GM23338 (cell line): ENCODE measurements at regions not wholly inside any gene's neighbourhood (a gene's known extent, or its start where the extent isn't known, plus 50 kb on each side); places are given as distances from the start of the nearest gene placed in this dataset.

ENCODE experiments used
- ATAC-seq: fragments of 200-7000 bp; cut with Tn5 transposase; 3 replicates; pipeline ENCODE4 v1.9.1; 2020
- DNase-seq: peaks from one replicate; pipeline ENCODE4 v3.0.0-alpha.2; 2015; ENCODE audit warnings: low spot score
- H2AFZ ChIP-seq: fragments of 200-600 bp; sonication (generic); 2 replicates; pipeline ENCODE4 v1.8.0; 2016; ENCODE audit warnings: antibody characterized with exemption, mild to moderate bottlenecking, moderate library complexity
- H3F3A ChIP-seq: fragments of 200-600 bp; sonication (generic); replicated peaks from 2 replicates; pipeline ENCODE4 v1.8.0; 2017; ENCODE audit warnings: antibody characterized with exemption, mixed run types, low read depth
- H3K27ac ChIP-seq: fragments of 200-600 bp; sonication (generic); 2 replicates; pipeline ENCODE4 v1.6.1; 2016; ENCODE audit warnings: low read depth
- H3K27me3 ChIP-seq: fragments of 200-600 bp; sonication (generic); 2 replicates; pipeline ENCODE4 v1.8.0; 2016; ENCODE audit warnings: mild to moderate bottlenecking, mixed run types, moderate library complexity; ENCODE audit not compliant: insufficient read depth
- H3K36me3 ChIP-seq: fragments of 200-600 bp; sonication (generic); 2 replicates; pipeline ENCODE4 v1.8.0; 2016; ENCODE audit warnings: mild to moderate bottlenecking; ENCODE audit not compliant: insufficient read depth
- H3K4me1 ChIP-seq: fragments of 200-600 bp; sonication (generic); 2 replicates; pipeline ENCODE4 v1.8.0; 2016; ENCODE audit warnings: mild to moderate bottlenecking, moderate library complexity; ENCODE audit not compliant: insufficient read depth
- H3K4me2 ChIP-seq: fragments of 200-600 bp; sonication (generic); 2 replicates; pipeline ENCODE4 v1.7.1; 2017; ENCODE audit warnings: mixed run types
- H3K4me3 ChIP-seq: fragments of 200-600 bp; sonication (generic); 2 replicates; pipeline ENCODE4 v1.6.1; 2016; ENCODE audit warnings: mixed run types
- H3K79me2 ChIP-seq: fragments of 200-600 bp; sonication (generic); replicated peaks from 2 replicates; pipeline ENCODE4 v1.8.0; 2017; ENCODE audit warnings: mild to moderate bottlenecking; ENCODE audit not compliant: insufficient read depth
- H3K9me2 ChIP-seq: fragments of 200-600 bp; sonication (generic); 2 replicates; pipeline ENCODE4 v1.8.0; 2017; ENCODE audit not compliant: insufficient read depth
- H4K20me1 ChIP-seq: fragments of 200-600 bp; sonication (generic); replicated peaks from 2 replicates; pipeline ENCODE4 v1.8.0; 2017; ENCODE audit warnings: mild to moderate bottlenecking; ENCODE audit not compliant: insufficient read depth
- H3K27ac Mint-ChIP-seq: 2 replicates; pipeline ENCODE4 v1.8.0; 2020; ENCODE audit warnings: inconsistent platforms, mild to moderate bottlenecking, moderate library complexity, mixed read lengths
- H3K27me3 Mint-ChIP-seq: 3 replicates; pipeline ENCODE4 v1.8.0; 2022; ENCODE audit warnings: low read depth, mild to moderate bottlenecking, moderate library complexity, mixed read lengths, inconsistent platforms; ENCODE audit not compliant: insufficient read depth, poor library complexity
- H3K36me3 Mint-ChIP-seq: 3 replicates; pipeline ENCODE4 v1.8.0; 2021; ENCODE audit warnings: low read depth, mild to moderate bottlenecking, inconsistent platforms, moderate library complexity, mixed read lengths
- H3K4me1 Mint-ChIP-seq: 3 replicates; pipeline ENCODE4 v1.8.0; 2020; ENCODE audit warnings: mild to moderate bottlenecking, inconsistent platforms, mixed read lengths
- H3K4me3 Mint-ChIP-seq: 3 replicates; pipeline ENCODE4 v1.8.0; 2021; ENCODE audit warnings: moderate library complexity, mild to moderate bottlenecking, inconsistent platforms, mixed read lengths
- H3K9me3 Mint-ChIP-seq: 3 replicates; pipeline ENCODE4 v1.8.0; 2020; ENCODE audit warnings: moderate library complexity, mild to moderate bottlenecking, inconsistent platforms, mixed read lengths
- CREB1 ChIP-seq: fragments of 250-450 bp; sonication (Bioruptor Pico); IDR thresholded peaks from 2 replicates; pipeline ENCODE4 v1.5.0; 2020; ENCODE audit warnings: low read depth, mild to moderate bottlenecking, moderate library complexity
- EZH2 ChIP-seq: fragments of 200-600 bp; sonication (generic); IDR thresholded peaks from one replicate; pipeline ENCODE4 v1.8.0; 2017; ENCODE audit warnings: antibody characterized with exemption, mild to moderate bottlenecking, low read depth; ENCODE audit not compliant: unreplicated experiment
- NANOG ChIP-seq: IDR thresholded peaks from 2 replicates; pipeline ENCODE4 v1.6.1; 2016; ENCODE audit warnings: antibody characterized with exemption, borderline replicate concordance
- POLR2AphosphoS5 ChIP-seq: IDR thresholded peaks from 2 replicates; pipeline ENCODE4 v1.6.1; 2016; ENCODE audit warnings: antibody characterized with exemption, low read depth
- STAT1 ChIP-seq: IDR thresholded peaks from one replicate; pipeline ENCODE4 v1.6.1; 2016; ENCODE audit warnings: antibody characterized with exemption; ENCODE audit not compliant: unreplicated experiment
- ZNF114 ChIP-seq: fragments of 250-450 bp; sonication (Bioruptor Pico); IDR thresholded peaks from 2 replicates; pipeline ENCODE4 v1.5.0; 2020; ENCODE audit warnings: mild to moderate bottlenecking, moderate library complexity
- ZNF331 ChIP-seq: fragments of 250-450 bp; sonication (Bioruptor Pico); IDR thresholded peaks from 2 replicates; pipeline ENCODE4 v1.5.0; 2020; ENCODE audit warnings: low read depth, mild to moderate bottlenecking, moderate library complexity
- TF ChIP-seq, protein P1 (sequence below): IDR thresholded peaks from 2 replicates; pipeline ENCODE4 v1.6.1; 2016; ENCODE audit warnings: antibody characterized with exemption
- TF ChIP-seq, protein P2 (sequence below), 2 experiments: fragments of 200-600 bp in 1 of 2; sonication (generic) in 1 of 2; conservative IDR thresholded peaks; 2 replicates each; pipeline versions ENCODE4 v1.5.1 to v1.6.1; 2016 to 2017; ENCODE audit warnings: antibody characterized with exemption in 2 of 2, low read depth in 2 of 2, mild to moderate bottlenecking in 2 of 2, moderate library complexity in 1 of 2
- TF ChIP-seq, protein P3 (sequence below): fragments of 250-450 bp; sonication (Bioruptor Pico); IDR thresholded peaks from 2 replicates; pipeline ENCODE4 v1.5.0; 2020; ENCODE audit warnings: mild to moderate bottlenecking, moderate library complexity

DNA sequence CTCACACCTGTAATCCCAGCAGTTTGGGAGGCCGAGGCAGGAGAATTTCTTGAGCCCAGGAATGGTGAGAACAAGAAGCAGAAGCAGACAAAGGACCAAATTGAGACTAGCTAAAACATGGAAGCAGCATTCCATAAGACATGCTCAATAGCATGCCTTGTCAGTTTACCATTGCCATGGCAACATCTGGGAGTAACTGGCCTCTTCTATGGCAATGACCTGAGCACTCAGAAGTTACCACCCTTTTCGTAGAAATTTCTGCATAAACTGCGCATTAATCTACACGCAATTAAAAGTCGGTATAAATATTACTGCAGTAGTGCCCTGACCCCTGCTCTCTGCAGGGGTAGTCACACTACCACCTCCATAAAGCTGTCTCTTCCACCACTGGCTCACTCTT is 390.2 kb upstream of the USP9Y start:
- DNase-seq (no peak), ATAC-seq (no peak)
- no peaks in the 10 kb centered on the region for H3K9me2 ChIP-seq
- Mint-ChIP-seq H3K4me3 (no peak overlapping the region), H3K9me3 (peaks cover 69% of the 10 kb centered on the region), H3K36me3 (peaks cover 9% of the 10 kb centered on the region), H3K4me1 (no peaks in the 10 kb centered on the region), H3K27me3 (no peaks in the 10 kb centered on the region), H3K27ac (no peak overlapping the region)
- H3K4me2 ChIP-seq, result no peak overlapping the region
- H3K79me2 ChIP-seq, result no peaks in the 10 kb centered on the region
- no peaks in the 10 kb centered on the region for H3F3A ChIP-seq
- no peak overlapping the region for H3K4me3 ChIP-seq
- H3K4me1 ChIP-seq, result no peaks in the 10 kb centered on the region
- no peaks in the 10 kb centered on the region for H4K20me1 ChIP-seq
- TF ChIP-seq ZNF331 (CRISPR knock-in tag) (no peak), STAT1 (no peak), EZH2 (no peak), NANOG (no peak), CREB1 (CRISPR knock-in tag) (no peak), ZNF114 (CRISPR knock-in tag) (no peak), POLR2AphosphoS5 (no peak)
- TF ChIP-seq, protein P1, sequence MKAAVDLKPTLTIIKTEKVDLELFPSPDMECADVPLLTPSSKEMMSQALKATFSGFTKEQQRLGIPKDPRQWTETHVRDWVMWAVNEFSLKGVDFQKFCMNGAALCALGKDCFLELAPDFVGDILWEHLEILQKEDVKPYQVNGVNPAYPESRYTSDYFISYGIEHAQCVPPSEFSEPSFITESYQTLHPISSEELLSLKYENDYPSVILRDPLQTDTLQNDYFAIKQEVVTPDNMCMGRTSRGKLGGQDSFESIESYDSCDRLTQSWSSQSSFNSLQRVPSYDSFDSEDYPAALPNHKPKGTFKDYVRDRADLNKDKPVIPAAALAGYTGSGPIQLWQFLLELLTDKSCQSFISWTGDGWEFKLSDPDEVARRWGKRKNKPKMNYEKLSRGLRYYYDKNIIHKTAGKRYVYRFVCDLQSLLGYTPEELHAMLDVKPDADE, result no peak
- TF ChIP-seq, protein P2, sequence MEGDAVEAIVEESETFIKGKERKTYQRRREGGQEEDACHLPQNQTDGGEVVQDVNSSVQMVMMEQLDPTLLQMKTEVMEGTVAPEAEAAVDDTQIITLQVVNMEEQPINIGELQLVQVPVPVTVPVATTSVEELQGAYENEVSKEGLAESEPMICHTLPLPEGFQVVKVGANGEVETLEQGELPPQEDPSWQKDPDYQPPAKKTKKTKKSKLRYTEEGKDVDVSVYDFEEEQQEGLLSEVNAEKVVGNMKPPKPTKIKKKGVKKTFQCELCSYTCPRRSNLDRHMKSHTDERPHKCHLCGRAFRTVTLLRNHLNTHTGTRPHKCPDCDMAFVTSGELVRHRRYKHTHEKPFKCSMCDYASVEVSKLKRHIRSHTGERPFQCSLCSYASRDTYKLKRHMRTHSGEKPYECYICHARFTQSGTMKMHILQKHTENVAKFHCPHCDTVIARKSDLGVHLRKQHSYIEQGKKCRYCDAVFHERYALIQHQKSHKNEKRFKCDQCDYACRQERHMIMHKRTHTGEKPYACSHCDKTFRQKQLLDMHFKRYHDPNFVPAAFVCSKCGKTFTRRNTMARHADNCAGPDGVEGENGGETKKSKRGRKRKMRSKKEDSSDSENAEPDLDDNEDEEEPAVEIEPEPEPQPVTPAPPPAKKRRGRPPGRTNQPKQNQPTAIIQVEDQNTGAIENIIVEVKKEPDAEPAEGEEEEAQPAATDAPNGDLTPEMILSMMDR (conservative IDR thresholded peaks at IDR 0.05; ENCODE audit: low read depth in 2 of 2), result no peak
- TF ChIP-seq, protein P3, sequence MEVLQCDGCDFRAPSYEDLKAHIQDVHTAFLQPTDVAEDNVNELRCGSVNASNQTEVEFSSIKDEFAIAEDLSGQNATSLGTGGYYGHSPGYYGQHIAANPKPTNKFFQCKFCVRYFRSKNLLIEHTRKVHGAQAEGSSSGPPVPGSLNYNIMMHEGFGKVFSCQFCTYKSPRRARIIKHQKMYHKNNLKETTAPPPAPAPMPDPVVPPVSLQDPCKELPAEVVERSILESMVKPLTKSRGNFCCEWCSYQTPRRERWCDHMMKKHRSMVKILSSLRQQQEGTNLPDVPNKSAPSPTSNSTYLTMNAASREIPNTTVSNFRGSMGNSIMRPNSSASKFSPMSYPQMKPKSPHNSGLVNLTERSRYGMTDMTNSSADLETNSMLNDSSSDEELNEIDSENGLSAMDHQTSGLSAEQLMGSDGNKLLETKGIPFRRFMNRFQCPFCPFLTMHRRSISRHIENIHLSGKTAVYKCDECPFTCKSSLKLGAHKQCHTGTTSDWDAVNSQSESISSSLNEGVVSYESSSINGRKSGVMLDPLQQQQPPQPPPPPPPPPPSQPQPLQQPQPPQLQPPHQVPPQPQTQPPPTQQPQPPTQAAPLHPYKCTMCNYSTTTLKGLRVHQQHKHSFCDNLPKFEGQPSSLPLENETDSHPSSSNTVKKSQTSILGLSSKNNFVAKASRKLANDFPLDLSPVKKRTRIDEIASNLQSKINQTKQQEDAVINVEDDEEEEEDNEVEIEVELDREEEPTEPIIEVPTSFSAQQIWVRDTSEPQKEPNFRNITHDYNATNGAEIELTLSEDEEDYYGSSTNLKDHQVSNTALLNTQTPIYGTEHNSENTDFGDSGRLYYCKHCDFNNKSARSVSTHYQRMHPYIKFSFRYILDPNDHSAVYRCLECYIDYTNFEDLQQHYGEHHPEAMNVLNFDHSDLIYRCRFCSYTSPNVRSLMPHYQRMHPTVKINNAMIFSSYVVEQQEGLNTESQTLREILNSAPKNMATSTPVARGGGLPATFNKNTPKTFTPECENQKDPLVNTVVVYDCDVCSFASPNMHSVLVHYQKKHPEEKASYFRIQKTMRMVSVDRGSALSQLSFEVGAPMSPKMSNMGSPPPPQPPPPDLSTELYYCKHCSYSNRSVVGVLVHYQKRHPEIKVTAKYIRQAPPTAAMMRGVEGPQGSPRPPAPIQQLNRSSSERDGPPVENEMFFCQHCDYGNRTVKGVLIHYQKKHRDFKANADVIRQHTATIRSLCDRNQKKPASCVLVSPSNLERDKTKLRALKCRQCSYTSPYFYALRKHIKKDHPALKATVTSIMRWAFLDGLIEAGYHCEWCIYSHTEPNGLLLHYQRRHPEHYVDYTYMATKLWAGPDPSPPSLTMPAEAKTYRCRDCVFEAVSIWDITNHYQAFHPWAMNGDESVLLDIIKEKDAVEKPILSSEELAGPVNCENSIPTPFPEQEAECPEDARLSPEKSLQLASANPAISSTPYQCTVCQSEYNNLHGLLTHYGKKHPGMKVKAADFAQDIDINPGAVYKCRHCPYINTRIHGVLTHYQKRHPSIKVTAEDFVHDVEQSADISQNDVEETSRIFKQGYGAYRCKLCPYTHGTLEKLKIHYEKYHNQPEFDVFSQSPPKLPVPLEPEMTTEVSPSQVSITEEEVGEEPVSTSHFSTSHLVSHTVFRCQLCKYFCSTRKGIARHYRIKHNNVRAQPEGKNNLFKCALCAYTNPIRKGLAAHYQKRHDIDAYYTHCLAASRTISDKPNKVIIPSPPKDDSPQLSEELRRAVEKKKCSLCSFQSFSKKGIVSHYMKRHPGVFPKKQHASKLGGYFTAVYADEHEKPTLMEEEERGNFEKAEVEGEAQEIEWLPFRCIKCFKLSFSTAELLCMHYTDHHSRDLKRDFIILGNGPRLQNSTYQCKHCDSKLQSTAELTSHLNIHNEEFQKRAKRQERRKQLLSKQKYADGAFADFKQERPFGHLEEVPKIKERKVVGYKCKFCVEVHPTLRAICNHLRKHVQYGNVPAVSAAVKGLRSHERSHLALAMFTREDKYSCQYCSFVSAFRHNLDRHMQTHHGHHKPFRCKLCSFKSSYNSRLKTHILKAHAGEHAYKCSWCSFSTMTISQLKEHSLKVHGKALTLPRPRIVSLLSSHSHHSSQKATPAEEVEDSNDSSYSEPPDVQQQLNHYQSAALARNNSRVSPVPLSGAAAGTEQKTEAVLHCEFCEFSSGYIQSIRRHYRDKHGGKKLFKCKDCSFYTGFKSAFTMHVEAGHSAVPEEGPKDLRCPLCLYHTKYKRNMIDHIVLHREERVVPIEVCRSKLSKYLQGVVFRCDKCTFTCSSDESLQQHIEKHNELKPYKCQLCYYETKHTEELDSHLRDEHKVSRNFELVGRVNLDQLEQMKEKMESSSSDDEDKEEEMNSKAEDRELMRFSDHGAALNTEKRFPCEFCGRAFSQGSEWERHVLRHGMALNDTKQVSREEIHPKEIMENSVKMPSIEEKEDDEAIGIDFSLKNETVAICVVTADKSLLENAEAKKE (CRISPR knock-in tag), result no peak
- no peaks in the 10 kb centered on the region for H3K27me3 ChIP-seq
- H2AFZ ChIP-seq, result no peak overlapping the region
- no peak overlapping the region for H3K27ac ChIP-seq
- no peaks in the 10 kb centered on the region for H3K36me3 ChIP-seq
